ENCODE measurements at regions not wholly inside any gene's neighbourhood (a gene's known extent, or its start where the extent isn't known, plus 50 kb on each side); places are given as distances from the start of the nearest gene placed in this dataset.

DNA sequence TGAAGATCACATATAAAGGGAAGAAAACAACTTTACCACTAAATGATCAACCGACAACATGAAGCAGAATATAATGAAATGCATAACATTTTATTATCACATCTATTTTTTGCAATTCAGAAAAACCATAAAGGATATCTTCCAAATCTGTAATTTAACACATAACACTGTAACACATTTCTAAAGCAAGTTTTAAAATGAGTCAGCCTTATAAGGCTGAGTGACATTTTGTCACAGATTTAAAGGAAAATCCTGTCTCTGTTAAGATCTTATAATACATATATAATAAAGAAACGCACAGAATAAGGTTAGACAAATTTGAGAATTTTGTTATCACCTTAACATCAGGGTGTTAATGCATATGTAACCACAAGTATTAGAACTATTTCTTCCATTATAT lies 198.4 kb upstream of the RASA1 start:
- TF ChIP-seq POLR2AphosphoS5 (IDR thresholded peaks at IDR 0.05) (no peak), CTCF (IDR thresholded peaks at IDR 0.05) (no peak), POLR2A (IDR thresholded peaks at IDR 0.05) (no peak)

All from breast epithelium (tissue), 3 donors.